Progenitor cell of endocrine pancreas (in vitro differentiated cells): ENCODE measurements at regions not wholly inside any gene's neighbourhood (a gene's known extent, or its start where the extent isn't known, plus 50 kb on each side); places are given as distances from the start of the nearest gene placed in this dataset.

Experiments
- DNase-seq: peaks from one replicate; pipeline ENCODE4 v3.0.0; 2021; ENCODE audit warnings: low spot score; ENCODE audit not compliant: unreplicated experiment
- H3K27ac Mint-ChIP-seq: 2 replicates; pipeline ENCODE4 v1.8.0; 2021; ENCODE audit warnings: mild to moderate bottlenecking, moderate library complexity, mixed read lengths
- H3K27me3 Mint-ChIP-seq: 2 replicates; pipeline ENCODE4 v1.8.0; 2021; ENCODE audit warnings: mixed read lengths
- H3K36me3 Mint-ChIP-seq: 2 replicates; pipeline ENCODE4 v1.8.0; 2022; ENCODE audit warnings: mixed read lengths; ENCODE audit not compliant: insufficient read depth
- H3K4me1 Mint-ChIP-seq: 2 replicates; pipeline ENCODE4 v1.8.0; 2021; ENCODE audit warnings: low read depth, mixed read lengths
- H3K4me3 Mint-ChIP-seq: 2 replicates; pipeline ENCODE4 v1.8.0; 2021; ENCODE audit warnings: low read depth, mild to moderate bottlenecking, moderate library complexity, mixed read lengths
- H3K9me3 Mint-ChIP-seq: 2 replicates; pipeline ENCODE4 v1.8.0; 2021; ENCODE audit warnings: low read depth, mixed read lengths
- CTCF ChIP-seq: fragments of 200-600 bp; sonication (generic); IDR thresholded peaks from one replicate; pipeline ENCODE4 v1.5.0; 2021; ENCODE audit warnings: antibody characterized with exemption, mild to moderate bottlenecking; ENCODE audit not compliant: unreplicated experiment

- H3K27ac Mint-ChIP-seq: no peak overlapping the region
- no peak overlapping the region for H3K4me3 Mint-ChIP-seq
- no peak for DNase-seq
- no peaks in the 10 kb centered on the region for H3K27me3 Mint-ChIP-seq
- TF ChIP-seq CTCF: no peak
- H3K36me3 Mint-ChIP-seq: no peaks in the 10 kb centered on the region
- no peaks in the 10 kb centered on the region for H3K4me1 Mint-ChIP-seq
- peaks cover 10% of the 10 kb centered on the region for H3K9me3 Mint-ChIP-seq
Observed at GRCh38 chr5:40367255-40367654, 312.5 kb upstream of the PTGER4 start.

GRCh38 chr5:40365342-40366330 is 314.1 kb upstream of the PTGER4 start:
- Mint-ChIP-seq H3K27ac (no peak overlapping the region), H3K27me3 (no peaks in the 10 kb centered on the region), H3K36me3 (no peaks in the 10 kb centered on the region), H3K4me1 (no peaks in the 10 kb centered on the region), H3K4me3 (no peak overlapping the region), H3K9me3 (peaks cover 5% of the 10 kb centered on the region)
- no peak for TF ChIP-seq CTCF
- no peak for DNase-seq

GRCh38 chr5:40364441-40364840 is 315.3 kb upstream of the PTGER4 start:
- no peak for TF ChIP-seq CTCF
- no peaks in the 10 kb centered on the region for H3K4me1 Mint-ChIP-seq
- no peaks in the 10 kb centered on the region for H3K36me3 Mint-ChIP-seq

GRCh38 chr5:40361378-40361777 is 318.3 kb upstream of the PTGER4 start:
- Mint-ChIP-seq H3K4me3 (no peak overlapping the region), H3K27me3 (no peaks in the 10 kb centered on the region), H3K9me3 (peaks cover 2% of the 10 kb centered on the region), H3K27ac (no peak overlapping the region), H3K36me3 (no peaks in the 10 kb centered on the region), H3K4me1 (no peaks in the 10 kb centered on the region)
- no peak for DNase-seq
- no peak for TF ChIP-seq CTCF

More at GRCh38 chr5:40364441-40364840, 315.3 kb upstream of the PTGER4 start:
- H3K27me3 Mint-ChIP-seq: no peaks in the 10 kb centered on the region
- H3K9me3 Mint-ChIP-seq: peaks cover 2% of the 10 kb centered on the region
- H3K27ac Mint-ChIP-seq: no peak overlapping the region
- no peak overlapping the region for H3K4me3 Mint-ChIP-seq
- DNase-seq: no peak

- Mint-ChIP-seq H3K4me3 (no peak overlapping the region), H3K27me3 (no peaks in the 10 kb centered on the region), H3K27ac (no peak overlapping the region), H3K36me3 (no peaks in the 10 kb centered on the region), H3K9me3 (peaks cover 2% of the 10 kb centered on the region), H3K4me1 (no peaks in the 10 kb centered on the region)
- TF ChIP-seq CTCF: no peak
- DNase-seq: no peak
Observed at GRCh38 chr5:40360685-40361084, 319.0 kb upstream of the PTGER4 start.
